Loucy (cell line): ENCODE measurements at regions not wholly inside any gene's neighbourhood (a gene's known extent, or its start where the extent isn't known, plus 50 kb on each side); places are given as distances from the start of the nearest gene placed in this dataset.

Source experiments
- EZH2phosphoT487 ChIP-seq: fragments of 200-600 bp; IDR thresholded peaks from 2 replicates; pipeline ENCODE4 v1.6.1; 2018; ENCODE audit warnings: antibody characterized with exemption, mild to moderate bottlenecking, moderate library complexity, borderline replicate concordance
- TF ChIP-seq, protein P1 (sequence below): fragments of 200-600 bp; sonication (generic); conservative IDR thresholded peaks from 2 replicates; pipeline ENCODE4 v1.5.1; 2014; ENCODE audit warnings: mild to moderate bottlenecking, antibody characterized with exemption, low read length

DNA sequence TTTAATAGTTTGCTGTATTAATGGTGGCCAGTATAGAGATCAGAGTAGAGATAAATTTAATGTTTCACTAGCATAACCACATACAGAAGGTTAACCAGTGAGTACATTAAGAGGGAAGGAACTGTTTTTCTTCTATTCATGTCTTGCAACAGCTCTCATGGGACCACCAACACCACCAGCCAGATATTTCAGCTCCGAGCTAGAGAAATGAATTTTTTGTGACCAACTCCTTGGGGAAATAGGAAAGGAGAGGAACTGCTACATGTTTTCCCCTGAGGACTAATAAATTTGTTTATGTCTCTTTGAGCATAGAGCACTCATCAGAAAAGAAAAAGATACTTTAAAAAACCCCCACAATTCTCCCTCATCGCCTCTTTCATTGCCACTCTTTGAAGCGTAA lies 247.5 kb downstream of the MBNL1 start:
- TF ChIP-seq, protein P1, sequence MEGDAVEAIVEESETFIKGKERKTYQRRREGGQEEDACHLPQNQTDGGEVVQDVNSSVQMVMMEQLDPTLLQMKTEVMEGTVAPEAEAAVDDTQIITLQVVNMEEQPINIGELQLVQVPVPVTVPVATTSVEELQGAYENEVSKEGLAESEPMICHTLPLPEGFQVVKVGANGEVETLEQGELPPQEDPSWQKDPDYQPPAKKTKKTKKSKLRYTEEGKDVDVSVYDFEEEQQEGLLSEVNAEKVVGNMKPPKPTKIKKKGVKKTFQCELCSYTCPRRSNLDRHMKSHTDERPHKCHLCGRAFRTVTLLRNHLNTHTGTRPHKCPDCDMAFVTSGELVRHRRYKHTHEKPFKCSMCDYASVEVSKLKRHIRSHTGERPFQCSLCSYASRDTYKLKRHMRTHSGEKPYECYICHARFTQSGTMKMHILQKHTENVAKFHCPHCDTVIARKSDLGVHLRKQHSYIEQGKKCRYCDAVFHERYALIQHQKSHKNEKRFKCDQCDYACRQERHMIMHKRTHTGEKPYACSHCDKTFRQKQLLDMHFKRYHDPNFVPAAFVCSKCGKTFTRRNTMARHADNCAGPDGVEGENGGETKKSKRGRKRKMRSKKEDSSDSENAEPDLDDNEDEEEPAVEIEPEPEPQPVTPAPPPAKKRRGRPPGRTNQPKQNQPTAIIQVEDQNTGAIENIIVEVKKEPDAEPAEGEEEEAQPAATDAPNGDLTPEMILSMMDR, result no peak
- no peak for TF ChIP-seq EZH2phosphoT487
